GM19035 (cell line): ENCODE measurements at regions not wholly inside any gene's neighbourhood (a gene's known extent, or its start where the extent isn't known, plus 50 kb on each side); places are given as distances from the start of the nearest gene placed in this dataset.
"Not testable (repeated sequence)": the region's sequence is repeated elsewhere in the genome, so short reads cannot be mapped to it uniquely, and the experiment has no call there.

Source experiments
- ATAC-seq: cut with Tn5 transposase; IDR thresholded peaks from one replicate; pipeline ENCODE4 v1.9.1; 2021; ENCODE audit not compliant: unreplicated experiment

DNA sequence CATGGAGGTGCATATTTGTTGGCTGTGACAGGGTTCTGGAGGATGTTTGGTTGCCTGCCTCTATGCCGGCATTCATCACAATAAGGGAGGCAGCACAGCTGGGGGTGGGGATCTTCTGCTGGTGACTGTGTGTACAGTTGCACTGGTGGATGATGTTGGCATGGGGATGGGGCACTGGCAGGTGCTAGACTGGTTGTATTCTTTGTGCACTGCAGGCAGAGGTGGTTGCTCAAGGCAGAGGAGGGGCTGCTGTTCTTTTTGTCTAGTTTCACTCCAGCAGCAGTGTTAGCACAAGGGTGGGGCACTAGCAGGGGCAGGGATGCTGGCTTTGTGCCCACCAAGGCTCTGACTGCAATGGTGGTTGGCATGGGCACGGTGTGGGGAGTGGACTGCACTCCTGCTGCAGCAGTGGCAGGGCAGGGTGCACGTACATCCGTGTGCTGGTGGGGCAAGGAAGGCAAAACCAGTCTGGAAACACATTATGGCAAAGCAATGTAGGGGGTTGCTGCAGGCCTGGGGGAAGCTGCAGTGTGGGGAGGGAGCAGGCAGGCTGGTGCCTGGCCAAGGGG is 69.3 kb downstream of the ISOC1 start:
- no peak for ATAC-seq

DNA sequence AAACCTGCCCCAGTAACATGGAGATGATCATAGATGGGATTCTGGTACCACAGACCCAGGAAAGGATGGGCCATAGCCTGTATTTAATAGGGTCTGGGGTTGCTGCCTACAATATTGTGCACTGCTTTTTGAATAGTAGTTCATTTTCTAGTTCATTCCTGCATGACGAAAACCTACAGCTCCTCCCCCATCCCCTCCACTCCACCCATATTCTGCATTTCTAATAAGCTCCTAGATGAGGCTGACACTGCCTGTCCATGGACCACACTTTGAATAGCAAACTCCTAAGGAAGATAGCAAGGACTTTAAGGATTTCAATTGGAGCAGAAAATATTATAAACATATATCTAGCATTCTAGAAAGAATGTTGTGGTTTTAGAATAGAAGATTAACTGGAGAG is 75.5 kb downstream of the ISOC1 start:
- ATAC-seq = no peak

DNA sequence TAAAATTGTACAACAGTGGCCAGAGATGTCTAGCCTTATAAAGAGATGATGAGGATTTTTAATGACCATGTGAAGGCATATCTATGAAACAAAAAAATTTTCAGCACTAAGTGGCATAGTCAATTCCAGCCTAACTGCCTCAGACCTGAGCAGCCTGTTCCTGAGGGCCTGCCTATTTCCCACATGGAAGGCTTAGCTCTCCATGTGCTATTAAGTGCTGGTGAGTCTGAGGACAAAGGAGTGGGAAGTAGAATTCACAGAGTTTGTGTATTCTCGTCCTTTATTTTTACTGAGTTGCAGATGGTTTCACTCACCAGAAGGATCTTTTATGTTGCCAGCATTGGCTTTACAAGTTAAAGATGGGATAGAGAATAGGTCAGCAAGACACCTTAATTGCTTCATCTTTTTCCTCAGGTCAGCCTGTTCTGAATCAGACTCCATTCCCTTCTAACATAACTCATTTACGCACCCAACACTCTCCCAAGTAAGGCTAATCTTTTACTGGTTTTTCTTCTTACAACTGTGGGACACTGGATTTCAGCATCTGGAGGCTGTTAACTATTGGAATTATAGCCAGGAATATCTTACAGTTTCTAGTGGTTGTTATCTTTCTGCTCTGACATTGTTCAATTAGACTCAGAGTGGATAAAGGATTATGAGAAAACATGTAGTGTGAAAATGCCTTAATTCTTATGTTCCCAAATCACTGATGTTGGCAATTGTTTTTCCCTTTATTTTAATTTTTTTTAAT is 76.8 kb downstream of the ISOC1 start:
- ATAC-seq = no peak

- ATAC-seq = no peak
These were observed 78.0 kb downstream of the ISOC1 start for GRCh38 chr5:129172580-129172979.

DNA sequence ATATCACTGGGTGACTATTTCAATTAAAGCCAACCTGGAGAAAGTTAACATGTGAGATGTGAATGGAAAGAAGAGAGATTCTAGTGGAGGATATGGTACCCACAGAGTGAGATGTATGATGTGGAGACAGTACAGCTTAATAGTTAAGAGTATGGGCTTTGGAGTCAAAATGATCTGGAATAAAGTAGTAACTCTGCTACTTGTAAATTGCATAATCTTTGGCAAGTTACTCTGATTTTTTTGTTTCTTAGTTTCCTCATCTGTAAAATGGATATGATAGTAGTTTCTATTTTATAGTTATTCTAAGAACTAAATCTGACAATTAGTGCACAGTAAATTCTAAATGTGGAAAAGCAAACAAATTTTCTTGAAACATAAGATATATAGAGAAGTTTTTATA is 79.2 kb downstream of the ISOC1 start:
- ATAC-seq = no peak

DNA sequence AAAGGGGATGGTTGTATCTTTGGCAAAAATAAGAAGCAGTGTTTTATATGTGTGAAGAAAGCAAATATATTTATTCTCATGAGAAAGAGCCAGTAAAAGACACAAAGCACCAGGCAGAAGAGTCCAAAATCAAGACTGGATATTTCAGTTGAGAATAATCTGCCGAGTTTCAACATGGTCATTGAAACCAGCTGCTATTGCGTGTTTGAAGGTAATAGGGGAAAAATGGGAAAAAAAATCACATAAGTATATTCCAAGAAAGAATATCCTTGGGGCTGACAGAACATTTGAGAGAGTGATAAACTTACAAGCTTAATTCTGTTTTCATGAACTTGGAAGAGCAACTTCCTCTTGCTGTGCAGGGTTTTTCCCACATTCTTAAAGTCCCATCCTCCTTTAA is 79.9 kb downstream of the ISOC1 start:
- no peak for ATAC-seq

- ATAC-seq = no peak
These were observed 82.9 kb downstream of the ISOC1 start for GRCh38 chr5:129177451-129177850.

GRCh38 chr5:129199308-129199707 is 104.8 kb downstream of the ISOC1 start:
- no peak for ATAC-seq

DNA sequence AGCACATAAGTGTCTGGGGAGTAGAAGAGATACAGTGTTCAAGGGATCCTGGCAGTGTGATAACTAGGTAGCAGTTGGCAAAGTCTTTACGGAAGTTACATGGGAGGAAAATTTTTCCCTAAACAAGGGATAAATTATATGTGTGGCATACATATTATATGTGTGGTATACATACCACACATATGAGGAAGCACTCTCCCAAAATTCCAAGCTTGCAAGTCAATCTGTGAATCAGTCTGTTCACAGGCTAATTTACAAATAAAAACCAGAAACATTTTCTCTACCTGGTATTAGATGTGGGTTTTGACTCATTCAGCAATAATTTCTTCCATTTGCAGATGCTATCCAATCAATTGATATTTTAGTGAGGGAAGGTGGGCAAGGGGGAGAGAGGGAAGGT is 110.0 kb downstream of the ISOC1 start:
- ATAC-seq = no peak

- no peak for ATAC-seq
These were observed 121.5 kb downstream of the ISOC1 start for GRCh38 chr5:129216001-129216400.

GRCh38 chr5:129217179-129217578 is 122.6 kb downstream of the ISOC1 start:
- ATAC-seq = no peak

- ATAC-seq = no peak
These were observed 128.6 kb downstream of the ISOC1 start for GRCh38 chr5:129223178-129223577.

DNA sequence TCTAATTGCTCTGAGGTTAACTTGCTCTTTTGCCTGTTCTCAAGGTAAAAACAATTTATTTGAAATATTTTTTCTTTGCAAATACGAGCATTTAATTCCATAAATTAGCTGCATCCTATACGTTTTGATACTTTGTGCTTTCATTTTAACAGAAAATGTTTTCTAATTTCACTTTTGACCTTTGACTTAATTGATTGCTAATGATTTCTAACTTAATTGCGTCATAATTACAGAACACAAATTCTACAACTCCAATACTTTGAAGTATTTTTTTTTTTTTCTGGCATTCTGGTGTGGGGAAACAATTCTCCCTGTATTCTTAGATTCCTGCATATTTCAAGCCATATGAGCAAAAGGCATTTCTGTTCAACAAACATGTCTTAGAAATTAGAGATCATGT is 134.0 kb downstream of the ISOC1 start:
- ATAC-seq = no peak

- no peak for ATAC-seq
These were observed 147.2 kb downstream of the ISOC1 start for GRCh38 chr5:129241755-129242154.

- ATAC-seq = no peak
These were observed 148.5 kb downstream of the ISOC1 start for GRCh38 chr5:129243039-129243438.

GRCh38 chr5:129244478-129244877 is 149.9 kb downstream of the ISOC1 start:
- ATAC-seq = no peak

DNA sequence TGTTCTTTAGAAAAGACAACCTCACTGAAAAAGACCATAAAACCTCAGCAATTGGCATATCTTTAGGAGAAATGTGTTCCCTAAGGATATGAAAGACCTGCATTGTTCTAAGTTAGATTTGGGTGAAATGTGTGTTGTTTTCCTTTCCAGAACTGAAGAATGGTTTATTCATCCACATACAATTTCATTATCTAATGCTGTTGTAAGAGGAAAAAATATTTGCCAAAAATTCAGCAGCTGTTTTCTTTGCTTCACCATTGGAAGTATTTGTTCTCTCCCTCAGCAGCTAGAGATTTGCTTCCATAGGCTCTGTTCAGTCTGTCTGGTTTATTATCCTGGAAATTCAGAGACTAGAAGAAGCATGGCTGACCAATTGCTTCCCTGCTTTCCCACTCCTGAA is 150.9 kb downstream of the ISOC1 start:
- ATAC-seq = no peak

DNA sequence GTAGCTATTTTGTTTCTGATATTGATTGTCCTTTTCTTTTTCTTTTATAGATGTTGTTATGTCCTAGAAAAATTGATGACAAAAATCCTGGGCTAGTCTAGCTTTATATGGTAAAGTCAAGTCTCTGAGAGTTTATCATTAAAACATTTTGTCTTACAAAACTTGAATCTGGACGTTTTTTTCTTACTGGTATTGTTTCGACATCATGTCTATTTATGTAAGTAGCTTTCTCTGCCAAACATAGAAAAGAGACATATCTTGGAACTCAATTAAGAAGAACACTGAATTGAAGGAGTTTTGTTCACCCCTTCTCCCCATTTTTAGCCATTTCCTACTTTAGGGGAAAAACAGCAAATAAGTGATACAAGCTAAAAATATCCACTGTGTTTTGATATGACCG is 151.5 kb downstream of the ISOC1 start:
- ATAC-seq = no peak

DNA sequence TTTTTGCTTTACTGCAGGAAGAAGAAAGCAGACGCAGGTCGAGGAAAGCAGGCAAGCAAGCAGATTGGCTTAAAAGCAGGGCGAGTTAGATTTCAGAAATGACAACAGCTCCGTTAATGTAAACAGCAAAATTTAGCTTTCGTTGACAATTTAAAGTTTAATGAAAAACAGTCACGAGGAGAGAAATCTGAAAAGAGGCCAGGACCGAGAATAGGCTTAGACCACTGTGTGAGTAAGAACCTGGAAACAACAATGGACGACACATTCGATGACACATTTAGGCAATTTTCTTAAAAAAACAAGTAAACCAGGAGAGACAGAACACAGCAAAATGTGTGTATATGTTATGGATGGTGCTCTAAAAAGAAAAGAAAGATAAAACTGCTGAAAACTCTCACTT is 155.3 kb downstream of the ISOC1 start:
- ATAC-seq = no peak

DNA sequence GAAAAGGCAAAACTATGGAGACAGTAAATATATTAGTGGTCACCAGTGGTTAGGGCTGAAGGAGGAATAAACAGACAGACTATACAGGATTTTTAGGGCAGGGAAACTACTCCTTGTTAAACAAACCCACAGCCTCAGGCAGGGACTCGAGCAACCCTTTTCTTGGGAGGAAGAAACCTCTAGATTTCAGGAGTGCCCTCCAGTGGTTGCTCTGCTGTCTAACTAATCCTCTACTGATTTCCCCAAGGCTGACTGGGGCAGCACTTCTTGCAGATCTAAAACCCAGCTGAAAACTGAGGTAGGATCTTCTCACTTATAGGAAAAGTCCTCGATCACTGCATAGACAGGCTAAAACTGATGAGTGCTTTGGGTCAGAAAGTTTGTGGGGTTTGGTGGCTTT is 176.8 kb downstream of the ISOC1 start:
- peak; percentile 47 for ATAC-seq

- no peak for ATAC-seq
These were observed 176.1 kb upstream of the ADAMTS19 start for GRCh38 chr5:129284010-129284409.

DNA sequence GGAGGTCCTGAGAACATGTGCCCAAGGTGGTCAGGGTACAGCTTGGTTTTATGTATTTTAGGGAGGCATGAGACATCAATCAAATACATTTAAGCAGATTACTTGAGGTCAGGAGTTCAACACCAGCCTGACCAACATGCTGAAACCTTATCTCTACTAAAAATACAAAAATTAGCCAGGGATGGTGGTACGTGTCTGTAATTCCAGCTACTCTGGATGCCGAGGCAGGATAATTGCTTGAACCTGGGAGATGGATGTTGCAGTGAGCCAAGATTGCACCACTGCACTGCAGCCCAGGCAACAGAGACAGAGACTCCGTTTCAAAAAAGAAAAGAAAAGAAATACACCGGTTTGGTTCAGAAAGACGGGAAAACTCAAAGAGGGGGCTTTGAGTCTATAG is 165.9 kb upstream of the ADAMTS19 start:
- ATAC-seq = not testable (repeated sequence)

GRCh38 chr5:129306725-129307124 is 153.4 kb upstream of the ADAMTS19 start:
- ATAC-seq = no peak
